GM12878 (cell line): ENCODE measurements at regions not wholly inside any gene's neighbourhood (a gene's known extent, or its start where the extent isn't known, plus 50 kb on each side); places are given as distances from the start of the nearest gene placed in this dataset.

Experiments
- ATAC-seq: fragments of 200-7000 bp; cut with Tn5 transposase; 3 replicates; pipeline ENCODE4 v1.9.1; 2020; ENCODE audit warnings: mild to moderate bottlenecking, moderate library complexity
- BruUV-seq: library from RNA; stranded (reverse); fragments of 400-500 nt; replicated peaks from 2 replicates; lab custom pipeline; 2021; lab: Mats Ljungman, UMichigan
- CTCF ChIA-PET: fragments of 300-600 bp; sonication (Branson Sonifier 250); formaldehyde crosslinking; extraction: SDS; loops from one replicate; lab custom pipeline; 2021; ENCODE audit warnings: inconsistent platforms; lab: Yijun Ruan, JAX
- POLR2A ChIA-PET: fragments of 350-600 bp; formaldehyde crosslinking; extraction: SDS; loops from one replicate; lab custom pipeline; 2021; ENCODE audit warnings: inconsistent platforms; lab: Charles Lee
- RAD21 ChIA-PET: fragments of 300-600 bp; sonication (Branson Sonifier 250); formaldehyde crosslinking; loops from one replicate; lab custom pipeline; 2023; ENCODE audit warnings: antibody characterized with exemption; ENCODE audit not compliant: unreplicated experiment; lab: Charles Lee
- SMC1A ChIA-PET: fragments of 300-600 bp; sonication (Branson Sonifier 250); formaldehyde crosslinking; loops from one replicate; lab custom pipeline; 2023; ENCODE audit not compliant: unreplicated experiment, uncharacterized antibody; lab: Charles Lee
- DNase-seq: peaks from one replicate; pipeline ENCODE4 v3.0.0-alpha.2; 2011; ENCODE audit warnings: low read depth, low spot score
- FAIRE-seq: peaks from 3 replicates; lab custom pipeline; 2011; peaks lifted over from hg19 to GRCh38; lab: Jason Lieb, UNC
- H2AFZ ChIP-seq: 2 replicates; pipeline ENCODE4 v1.6.0; 2011; ENCODE audit warnings: low read depth, low read length, control low read depth; ENCODE audit not compliant: control insufficient read depth
- H3K27ac ChIP-seq: 2 replicates; pipeline ENCODE4 v1.5.1; 2011; ENCODE audit warnings: control low read depth; ENCODE audit not compliant: control insufficient read depth, insufficient read depth
- H3K27me3 ChIP-seq, 2 experiments: replicated peaks in 1 of 2; 2 replicates each; pipeline versions ENCODE4 v1.6.0 to v1.6.1; 2011; ENCODE audit warnings: low read length in 1 of 2; ENCODE audit not compliant: control insufficient read depth in 2 of 2, insufficient read depth in 2 of 2
- H3K36me3 ChIP-seq, 2 experiments: 2 replicates each; pipeline ENCODE4 v1.5.1; 2011; ENCODE audit warnings: low read length in 1 of 2; ENCODE audit not compliant: control insufficient read depth in 2 of 2, insufficient read depth in 2 of 2
- H3K4me1 ChIP-seq: 2 replicates; pipeline ENCODE4 v1.6.1; 2011; ENCODE audit warnings: mild to moderate bottlenecking, low read length, moderate library complexity, mixed read lengths; ENCODE audit not compliant: control insufficient read depth, insufficient read depth
- H3K4me2 ChIP-seq: 2 replicates; pipeline ENCODE4 v1.6.0; 2011; ENCODE audit warnings: control low read depth; ENCODE audit not compliant: control insufficient read depth, insufficient read depth
- H3K4me3 ChIP-seq: fragments of 200-600 bp; sonication (generic); 2 replicates; pipeline ENCODE4 v1.5.1; 2016
- H3K79me2 ChIP-seq: 2 replicates; pipeline ENCODE4 v1.6.0; 2011; ENCODE audit warnings: low read length; ENCODE audit not compliant: control insufficient read depth, insufficient read depth
- H3K9ac ChIP-seq: 2 replicates; pipeline ENCODE4 v1.8.0; 2011; ENCODE audit warnings: low read length, control low read depth, mixed read lengths; ENCODE audit not compliant: control insufficient read depth, insufficient read depth
- H3K9me3 ChIP-seq: replicated peaks from 3 replicates; pipeline ENCODE4 v1.5.1; 2011; ENCODE audit warnings: mild to moderate bottlenecking, low read length; ENCODE audit not compliant: control insufficient read depth, insufficient read depth
- H4K20me1 ChIP-seq: 2 replicates; pipeline ENCODE4 v1.6.0; 2011; ENCODE audit not compliant: control insufficient read depth, insufficient read depth
- BCL3 ChIP-seq: IDR thresholded peaks from 2 replicates; pipeline ENCODE4 v1.6.1; 2011; ENCODE audit warnings: borderline replicate concordance, low read depth, mild to moderate bottlenecking, moderate library complexity, low read length; ENCODE audit not compliant: insufficient read depth, poor library complexity, severe bottlenecking
- CBFB ChIP-seq: IDR thresholded peaks from 2 replicates; pipeline ENCODE4 v1.6.1; 2016; ENCODE audit warnings: antibody characterized with exemption, low read depth
- HDAC2 ChIP-seq: fragments of 200-600 bp; sonication (generic); IDR thresholded peaks from 2 replicates; pipeline ENCODE4 v1.6.1; 2017
- MYC ChIP-seq: IDR thresholded peaks from 2 replicates; pipeline ENCODE4 v1.6.1; 2011; ENCODE audit warnings: mild to moderate bottlenecking, low read length, moderate library complexity, inconsistent platforms; ENCODE audit not compliant: insufficient read depth, insufficient replicate concordance, insufficient read length, severe bottlenecking
- RFX5 ChIP-seq: IDR thresholded peaks from 2 replicates; pipeline ENCODE4 v1.6.1; 2011; ENCODE audit warnings: low read depth, low read length, improper control_type of control experiment
- SIX5 ChIP-seq: IDR thresholded peaks from 2 replicates; pipeline ENCODE4 v1.6.1; 2011; ENCODE audit warnings: mild to moderate bottlenecking, low read depth, low read length, moderate library complexity; ENCODE audit not compliant: severe bottlenecking
- SMC3 ChIP-seq: IDR thresholded peaks from 2 replicates; pipeline ENCODE4 v1.6.1; 2011; ENCODE audit warnings: low read length, improper control_type of control experiment, borderline replicate concordance
- SREBF1 ChIP-seq: IDR thresholded peaks from 2 replicates; pipeline ENCODE4 v1.6.1; 2012; ENCODE audit warnings: mild to moderate bottlenecking, low read length
- WRNIP1 ChIP-seq: IDR thresholded peaks from 2 replicates; pipeline ENCODE4 v1.6.1; 2011; ENCODE audit warnings: low read depth, low read length, improper control_type of control experiment, borderline replicate concordance
- WGBS: methylation state at CpG from one replicate; pipeline ENCODE4 v1.1.6; 2016; ENCODE audit warnings: low lambda C conversion rate; ENCODE audit not compliant: insufficient replicate concordance, insufficient coverage; ENCODE audit errors: missing lambda C conversion rate; 5-methylcytosine and 5-hydroxymethylcytosine counted together
- in situ Hi-C: fragments of 300-500 bp; cut with MboI; formaldehyde crosslinking; loops from 9 replicates; pipeline ENCODE4 v1.14.3; 2018; ENCODE audit warnings: mixed read lengths
- intact Hi-C: fragments of 100-400 bp; cut with micrococcal nuclease; formaldehyde crosslinking; loops from one replicate; pipeline ENCODE4 v1.14.2; 2022; ENCODE audit not compliant: unreplicated experiment
- TF ChIP-seq, protein P1 (sequence below): IDR thresholded peaks from 2 replicates; pipeline ENCODE4 v1.6.1; 2012; ENCODE audit warnings: low read depth, low read length, improper control_type of control experiment
- TF ChIP-seq, protein P2 (sequence below): fragments of 450-650 bp; IDR thresholded peaks from 2 replicates; pipeline ENCODE4 v1.6.1; 2017; ENCODE audit warnings: mild to moderate bottlenecking, moderate library complexity
- TF ChIP-seq, protein P3 (sequence below): fragments of 450-650 bp; IDR thresholded peaks from 2 replicates; pipeline ENCODE4 v1.6.1; 2014; ENCODE audit warnings: mild to moderate bottlenecking
- TF ChIP-seq, protein P4 (sequence below): IDR thresholded peaks from 2 replicates; pipeline ENCODE4 v1.6.1; 2012; ENCODE audit warnings: low read length, inconsistent platforms

GRCh38 chr13:93098972-93099371, 127.6 kb upstream of the GPC6 start (continued):
- no peak for TF ChIP-seq SIX5
- TF ChIP-seq, protein P1, sequence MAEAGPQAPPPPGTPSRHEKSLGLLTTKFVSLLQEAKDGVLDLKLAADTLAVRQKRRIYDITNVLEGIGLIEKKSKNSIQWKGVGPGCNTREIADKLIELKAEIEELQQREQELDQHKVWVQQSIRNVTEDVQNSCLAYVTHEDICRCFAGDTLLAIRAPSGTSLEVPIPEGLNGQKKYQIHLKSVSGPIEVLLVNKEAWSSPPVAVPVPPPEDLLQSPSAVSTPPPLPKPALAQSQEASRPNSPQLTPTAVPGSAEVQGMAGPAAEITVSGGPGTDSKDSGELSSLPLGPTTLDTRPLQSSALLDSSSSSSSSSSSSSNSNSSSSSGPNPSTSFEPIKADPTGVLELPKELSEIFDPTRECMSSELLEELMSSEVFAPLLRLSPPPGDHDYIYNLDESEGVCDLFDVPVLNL = no peak

DNA sequence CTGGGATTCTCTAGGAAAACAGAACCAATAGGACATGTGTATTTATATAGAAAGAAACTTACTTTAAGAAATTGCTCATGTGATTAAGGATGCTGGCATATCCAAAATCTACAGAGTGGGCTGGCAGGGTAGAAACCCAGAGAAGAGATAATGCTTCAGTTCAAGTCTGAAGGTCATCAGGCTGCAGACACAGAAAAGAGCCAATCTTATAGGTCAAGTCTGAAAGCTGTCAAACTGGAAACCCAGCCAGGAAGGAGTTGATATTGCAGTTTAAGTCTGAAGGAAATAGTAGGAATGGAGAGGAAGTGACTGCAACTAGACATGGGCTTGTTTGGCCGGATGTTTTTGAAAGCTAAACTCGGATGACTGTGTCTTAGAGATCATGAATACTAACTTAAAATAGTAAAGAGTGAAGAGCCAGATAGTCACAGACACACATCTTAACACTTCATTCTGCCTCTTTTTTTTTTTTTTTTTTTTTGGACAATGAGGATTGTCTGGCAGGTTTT, 125.3 kb upstream of the GPC6 start:
- ChIA-PET CTCF (no interaction called here), RAD21 (no interaction called here), SMC1A (no interaction called here), POLR2A (no interaction called here)
- Histone ChIP-seq H3K36me3 (no peaks in the 10 kb centered on the region), H3K9me3 (no peaks in the 10 kb centered on the region), H3K4me3 (no peak overlapping the region), H2AFZ (no peak overlapping the region), H3K27ac (no peak overlapping the region), H3K9ac (no peak overlapping the region), H3K4me1 (no peaks in the 10 kb centered on the region), H3K79me2 (no peaks in the 10 kb centered on the region), H3K4me2 (no peak overlapping the region), H3K27me3 (no peaks in the 10 kb centered on the region), H4K20me1 (no peaks in the 10 kb centered on the region)
- WGBS = 0% methylated on average over 2 of the region's 2 CpGs
- ATAC-seq = no peak
- no TSS peak for BruUV-seq
- FAIRE-seq = no peak
- in situ Hi-C loops (no loop called here), intact Hi-C loops (no loop called here)
- DNase-seq = no peak
- TF ChIP-seq MYC = no peak
- TF ChIP-seq BCL3 = no peak
- no peak for TF ChIP-seq HDAC2
- TF ChIP-seq, protein P2, sequence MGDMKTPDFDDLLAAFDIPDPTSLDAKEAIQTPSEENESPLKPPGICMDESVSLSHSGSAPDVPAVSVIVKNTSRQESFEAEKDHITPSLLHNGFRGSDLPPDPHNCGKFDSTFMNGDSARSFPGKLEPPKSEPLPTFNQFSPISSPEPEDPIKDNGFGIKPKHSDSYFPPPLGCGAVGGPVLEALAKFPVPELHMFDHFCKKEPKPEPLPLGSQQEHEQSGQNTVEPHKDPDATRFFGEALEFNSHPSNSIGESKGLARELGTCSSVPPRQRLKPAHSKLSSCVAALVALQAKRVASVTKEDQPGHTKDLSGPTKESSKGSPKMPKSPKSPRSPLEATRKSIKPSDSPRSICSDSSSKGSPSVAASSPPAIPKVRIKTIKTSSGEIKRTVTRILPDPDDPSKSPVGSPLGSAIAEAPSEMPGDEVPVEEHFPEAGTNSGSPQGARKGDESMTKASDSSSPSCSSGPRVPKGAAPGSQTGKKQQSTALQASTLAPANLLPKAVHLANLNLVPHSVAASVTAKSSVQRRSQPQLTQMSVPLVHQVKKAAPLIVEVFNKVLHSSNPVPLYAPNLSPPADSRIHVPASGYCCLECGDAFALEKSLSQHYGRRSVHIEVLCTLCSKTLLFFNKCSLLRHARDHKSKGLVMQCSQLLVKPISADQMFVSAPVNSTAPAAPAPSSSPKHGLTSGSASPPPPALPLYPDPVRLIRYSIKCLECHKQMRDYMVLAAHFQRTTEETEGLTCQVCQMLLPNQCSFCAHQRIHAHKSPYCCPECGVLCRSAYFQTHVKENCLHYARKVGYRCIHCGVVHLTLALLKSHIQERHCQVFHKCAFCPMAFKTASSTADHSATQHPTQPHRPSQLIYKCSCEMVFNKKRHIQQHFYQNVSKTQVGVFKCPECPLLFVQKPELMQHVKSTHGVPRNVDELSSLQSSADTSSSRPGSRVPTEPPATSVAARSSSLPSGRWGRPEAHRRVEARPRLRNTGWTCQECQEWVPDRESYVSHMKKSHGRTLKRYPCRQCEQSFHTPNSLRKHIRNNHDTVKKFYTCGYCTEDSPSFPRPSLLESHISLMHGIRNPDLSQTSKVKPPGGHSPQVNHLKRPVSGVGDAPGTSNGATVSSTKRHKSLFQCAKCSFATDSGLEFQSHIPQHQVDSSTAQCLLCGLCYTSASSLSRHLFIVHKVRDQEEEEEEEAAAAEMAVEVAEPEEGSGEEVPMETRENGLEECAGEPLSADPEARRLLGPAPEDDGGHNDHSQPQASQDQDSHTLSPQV = no peak
- TF ChIP-seq SMC3 = no peak
- no peak for TF ChIP-seq SREBF1
- no peak for TF ChIP-seq CBFB
- TF ChIP-seq, protein P3, sequence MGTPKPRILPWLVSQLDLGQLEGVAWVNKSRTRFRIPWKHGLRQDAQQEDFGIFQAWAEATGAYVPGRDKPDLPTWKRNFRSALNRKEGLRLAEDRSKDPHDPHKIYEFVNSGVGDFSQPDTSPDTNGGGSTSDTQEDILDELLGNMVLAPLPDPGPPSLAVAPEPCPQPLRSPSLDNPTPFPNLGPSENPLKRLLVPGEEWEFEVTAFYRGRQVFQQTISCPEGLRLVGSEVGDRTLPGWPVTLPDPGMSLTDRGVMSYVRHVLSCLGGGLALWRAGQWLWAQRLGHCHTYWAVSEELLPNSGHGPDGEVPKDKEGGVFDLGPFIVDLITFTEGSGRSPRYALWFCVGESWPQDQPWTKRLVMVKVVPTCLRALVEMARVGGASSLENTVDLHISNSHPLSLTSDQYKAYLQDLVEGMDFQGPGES = no peak
- TF ChIP-seq RFX5 = no peak
- TF ChIP-seq WRNIP1 = no peak
- TF ChIP-seq, protein P4, sequence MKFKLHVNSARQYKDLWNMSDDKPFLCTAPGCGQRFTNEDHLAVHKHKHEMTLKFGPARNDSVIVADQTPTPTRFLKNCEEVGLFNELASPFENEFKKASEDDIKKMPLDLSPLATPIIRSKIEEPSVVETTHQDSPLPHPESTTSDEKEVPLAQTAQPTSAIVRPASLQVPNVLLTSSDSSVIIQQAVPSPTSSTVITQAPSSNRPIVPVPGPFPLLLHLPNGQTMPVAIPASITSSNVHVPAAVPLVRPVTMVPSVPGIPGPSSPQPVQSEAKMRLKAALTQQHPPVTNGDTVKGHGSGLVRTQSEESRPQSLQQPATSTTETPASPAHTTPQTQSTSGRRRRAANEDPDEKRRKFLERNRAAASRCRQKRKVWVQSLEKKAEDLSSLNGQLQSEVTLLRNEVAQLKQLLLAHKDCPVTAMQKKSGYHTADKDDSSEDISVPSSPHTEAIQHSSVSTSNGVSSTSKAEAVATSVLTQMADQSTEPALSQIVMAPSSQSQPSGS = no peak
